ENCODE measurements at regions not wholly inside any gene's neighbourhood (a gene's known extent, or its start where the extent isn't known, plus 50 kb on each side); places are given as distances from the start of the nearest gene placed in this dataset.

- TF ChIP-seq CTCF (IDR thresholded peaks at IDR 0.05; ENCODE audit: low read length), result no peak
- TF ChIP-seq EZH2 (optimal IDR thresholded peaks at IDR 0.05; ENCODE audit: low read depth, low read length), result no peak
- TF ChIP-seq EZH2phosphoT487 (IDR thresholded peaks at IDR 0.05; ENCODE audit: low read length), result no peak
Measured at GRCh38 chr22:27433099-27433498, 368.5 kb downstream of the MN1 start.

Data from MM.1S (cell line).